SK-N-SH (cell line): ENCODE measurements at regions not wholly inside any gene's neighbourhood (a gene's known extent, or its start where the extent isn't known, plus 50 kb on each side); places are given as distances from the start of the nearest gene placed in this dataset.

Experiments
- CTCF ChIA-PET: fragments of 300-600, 350-600 bp; formaldehyde crosslinking; extraction: SDS; loops from one replicate; lab custom pipeline; 2021; lab: Yijun Ruan, JAX
- POLR2A ChIA-PET: fragments of 350-600 bp; sonication (Branson Sonifier 250); formaldehyde crosslinking; extraction: SDS; loops from one replicate; lab custom pipeline; 2020; ENCODE audit warnings: antibody characterized with exemption, inconsistent platforms; lab: Yijun Ruan, JAX
- DNase-seq: peaks from one replicate; pipeline ENCODE4 v3.0.0; 2012
- H2AFZ ChIP-seq: fragments of 200-600 bp; sonication (generic); 2 replicates; pipeline ENCODE4 v1.8.1; 2016; ENCODE audit warnings: antibody characterized with exemption, mild to moderate bottlenecking, low read depth
- H3F3A ChIP-seq: fragments of 200-600 bp; sonication (generic); replicated peaks from 2 replicates; pipeline ENCODE3; 2016; ENCODE audit warnings: antibody characterized with exemption, mild to moderate bottlenecking; ENCODE audit not compliant: insufficient read depth
- H3K27ac ChIP-seq, 2 experiments: fragments of 200-500 bp in 1 of 2; fragments of 200-600 bp in 1 of 2; sonication (Bioruptor generic) in 1 of 2; sonication (generic), shearing (Covaris generic) in 1 of 2; 2 replicates each; pipeline versions ENCODE4 v1.5.1 to v1.6.1; 2014 to 2016; ENCODE audit warnings: low read depth in 2 of 2, inconsistent platforms in 1 of 2, low read length in 1 of 2, mild to moderate bottlenecking in 1 of 2, mixed read lengths in 1 of 2
- H3K27me3 ChIP-seq: fragments of 200-600 bp; sonication (generic), shearing (Covaris generic); 2 replicates; pipeline ENCODE4 v1.6.1; 2016; ENCODE audit warnings: mixed run types; ENCODE audit not compliant: insufficient read depth
- H3K36me3 ChIP-seq, 2 experiments: fragments of 200-500 bp in 1 of 2; fragments of 200-600 bp in 1 of 2; sonication (Bioruptor generic) in 1 of 2; sonication (generic) in 1 of 2; replicated peaks in 1 of 2; 2 replicates each; pipeline versions ENCODE3 to v1.5.1; 2014 to 2016; ENCODE audit warnings: low read length in 1 of 2, mild to moderate bottlenecking in 1 of 2; ENCODE audit not compliant: insufficient read depth in 2 of 2, control insufficient read depth in 1 of 2
- H3K4me1 ChIP-seq, 2 experiments: fragments of 200-500 bp in 1 of 2; fragments of 200-600 bp in 1 of 2; sonication (Bioruptor generic) in 1 of 2; sonication (generic), shearing (Covaris generic) in 1 of 2; 2 replicates each; pipeline versions ENCODE4 v1.5.1 to v1.6.1; 2014 to 2016; ENCODE audit warnings: low read depth in 1 of 2, low read length in 1 of 2, mixed run types in 1 of 2; ENCODE audit not compliant: insufficient read depth in 2 of 2, control insufficient read depth in 1 of 2
- H3K4me2 ChIP-seq: fragments of 200-600 bp; sonication (generic), shearing (Covaris generic); 2 replicates; pipeline ENCODE4 v1.6.1; 2017; ENCODE audit warnings: mixed run types
- H3K4me3 ChIP-seq, 2 experiments: fragments of 200-500 bp in 1 of 2; fragments of 200-600 bp in 1 of 2; sonication (Bioruptor generic) in 1 of 2; sonication (generic), shearing (Covaris generic) in 1 of 2; 2 replicates each; pipeline versions ENCODE4 v1.5.1 to v1.8.1; 2014 to 2016; ENCODE audit warnings: low read depth in 2 of 2, inconsistent platforms in 1 of 2, low read length in 1 of 2, mild to moderate bottlenecking in 1 of 2, mixed read lengths in 1 of 2, moderate library complexity in 1 of 2
- H3K79me2 ChIP-seq: fragments of 200-600 bp; sonication (generic); 2 replicates; pipeline ENCODE4 v1.8.1; 2017; ENCODE audit warnings: mild to moderate bottlenecking; ENCODE audit not compliant: insufficient read depth
- H3K9ac ChIP-seq: fragments of 200-600 bp; sonication (generic); 2 replicates; pipeline ENCODE4 v1.6.1; 2017; ENCODE audit warnings: mixed run types
- H3K9me2 ChIP-seq: fragments of 200-600 bp; sonication (generic); 2 replicates; pipeline ENCODE4 v1.6.1; 2017; ENCODE audit warnings: mixed run types
- H3K9me3 ChIP-seq: fragments of 200-600 bp; sonication (generic); 2 replicates; pipeline ENCODE4 v1.6.1; 2017; ENCODE audit warnings: mixed run types, mild to moderate bottlenecking, moderate library complexity
- H4K20me1 ChIP-seq: fragments of 200-600 bp; sonication (generic); 2 replicates; pipeline ENCODE4 v1.6.1; 2017; ENCODE audit warnings: mild to moderate bottlenecking, mixed run types; ENCODE audit not compliant: insufficient read depth
- EZH2phosphoT487 ChIP-seq: fragments of 200-600 bp; sonication (generic); IDR thresholded peaks from 2 replicates; pipeline ENCODE4 v1.6.1; 2017; ENCODE audit warnings: low read depth, mixed run types, mild to moderate bottlenecking, antibody characterized with exemption, moderate library complexity, borderline replicate concordance
- FOSL2 ChIP-seq: IDR thresholded peaks from 2 replicates; pipeline ENCODE4 v1.4.0; 2012; ENCODE audit warnings: low read depth, mild to moderate bottlenecking, moderate library complexity, borderline replicate concordance
- FOXJ3 ChIP-seq: sonication (generic); formaldehyde crosslinking; IDR thresholded peaks from 2 replicates; pipeline ENCODE4 v1.5.1; 2020; ENCODE audit warnings: mild to moderate bottlenecking, missing genetic modification reagents
- GABPA ChIP-seq: IDR thresholded peaks from 2 replicates; pipeline ENCODE4 v1.4.0; 2012; ENCODE audit warnings: low read depth, mild to moderate bottlenecking
- GATA2 ChIP-seq: sonication (generic); formaldehyde crosslinking; IDR thresholded peaks from 2 replicates; pipeline ENCODE4 v1.5.0; 2020; ENCODE audit warnings: mild to moderate bottlenecking, missing genetic modification reagents
- JUND ChIP-seq: IDR thresholded peaks from 2 replicates; pipeline ENCODE4 v1.4.0; 2012
- MXI1 ChIP-seq: IDR thresholded peaks from 2 replicates; pipeline ENCODE4 v1.6.1; 2012; ENCODE audit warnings: mild to moderate bottlenecking, low read depth, low read length, improper control_type of control experiment
- NFIC ChIP-seq: IDR thresholded peaks from 2 replicates; pipeline ENCODE4 v1.4.0; 2012; ENCODE audit warnings: borderline replicate concordance
- POLR2AphosphoS5 ChIP-seq: IDR thresholded peaks from 2 replicates; pipeline ENCODE4 v1.6.1; 2012; ENCODE audit warnings: low read depth, low read length
- RAD21 ChIP-seq: IDR thresholded peaks from 2 replicates; pipeline ENCODE4 v1.6.1; 2012; ENCODE audit warnings: mild to moderate bottlenecking, low read length
- RFX5 ChIP-seq: IDR thresholded peaks from 2 replicates; pipeline ENCODE4 v1.6.1; 2012; ENCODE audit warnings: mild to moderate bottlenecking, improper control_type of control experiment, low read length
- RXRA ChIP-seq: IDR thresholded peaks from 2 replicates; pipeline ENCODE4 v1.4.0; 2012; ENCODE audit warnings: low read depth, mild to moderate bottlenecking, borderline replicate concordance
- SMC3 ChIP-seq: IDR thresholded peaks from 2 replicates; pipeline ENCODE4 v1.6.1; 2012; ENCODE audit warnings: low read depth, low read length, improper control_type of control experiment
- TAF1 ChIP-seq: IDR thresholded peaks from 2 replicates; pipeline ENCODE4 v1.6.1; 2012; ENCODE audit warnings: low read depth, mild to moderate bottlenecking, low read length, moderate library complexity, borderline replicate concordance
- YY1 ChIP-seq: IDR thresholded peaks from 2 replicates; pipeline ENCODE4 v1.4.0; 2012; ENCODE audit warnings: low read depth, mild to moderate bottlenecking
- WGBS: methylation state at CpG from one replicate; pipeline ENCODE4 v1.1.6; 2017; ENCODE audit warnings: low lambda C conversion rate; 5-methylcytosine and 5-hydroxymethylcytosine counted together
- TF ChIP-seq, protein P1 (sequence below): fragments of 150-350 bp; IDR thresholded peaks from 2 replicates; pipeline ENCODE4 v1.6.1; 2016; ENCODE audit warnings: mild to moderate bottlenecking, low read depth, low read length
- TF ChIP-seq, protein P2 (sequence below): fragments of 200-600 bp; sonication (generic); IDR thresholded peaks from 2 replicates; pipeline ENCODE4 v1.6.1; 2017; ENCODE audit warnings: antibody characterized with exemption, mild to moderate bottlenecking, moderate library complexity
- TF ChIP-seq, protein P3 (sequence below): IDR thresholded peaks from 2 replicates; pipeline ENCODE4 v1.6.1; 2012; ENCODE audit warnings: mild to moderate bottlenecking, low read depth, low read length, moderate library complexity

DNA sequence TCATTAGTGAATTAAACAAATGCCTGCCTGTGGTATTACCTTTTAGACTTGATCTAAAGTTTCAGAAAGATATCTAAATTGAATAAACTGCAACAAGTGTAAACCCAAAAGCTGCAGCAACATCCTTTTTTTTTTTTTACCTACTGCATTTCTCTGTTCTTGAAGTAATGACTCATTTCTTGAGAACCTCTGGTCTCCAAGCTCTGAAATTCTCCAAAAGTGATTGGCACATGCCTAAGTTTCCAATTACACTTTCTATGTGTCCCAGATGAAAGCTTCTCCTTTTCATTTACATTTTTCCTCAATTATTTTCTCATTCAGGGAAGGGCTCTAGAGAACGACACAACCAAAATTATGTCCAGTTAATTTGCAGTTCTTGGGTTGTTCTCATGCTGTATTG, 435.2 kb upstream of the DCN start:
- ChIA-PET CTCF (no interaction called here), POLR2A (no interaction called here)
- peaks cover 0 to 2% of the 10 kb centered on the region in 2 experiments; a peak in 1 of 4 replicates for H3K4me1 ChIP-seq
- no peaks in the 10 kb centered on the region for H3K27me3 ChIP-seq
- no peak overlapping the region for H3K9ac ChIP-seq
- H4K20me1 ChIP-seq = no peaks in the 10 kb centered on the region
- H3K36me3 ChIP-seq = no peaks in the 10 kb centered on the region
- H3K27ac ChIP-seq = no peak overlapping the region
- TF ChIP-seq FOXJ3 (CRISPR knock-in tag) = no peak
- TF ChIP-seq, protein P1, sequence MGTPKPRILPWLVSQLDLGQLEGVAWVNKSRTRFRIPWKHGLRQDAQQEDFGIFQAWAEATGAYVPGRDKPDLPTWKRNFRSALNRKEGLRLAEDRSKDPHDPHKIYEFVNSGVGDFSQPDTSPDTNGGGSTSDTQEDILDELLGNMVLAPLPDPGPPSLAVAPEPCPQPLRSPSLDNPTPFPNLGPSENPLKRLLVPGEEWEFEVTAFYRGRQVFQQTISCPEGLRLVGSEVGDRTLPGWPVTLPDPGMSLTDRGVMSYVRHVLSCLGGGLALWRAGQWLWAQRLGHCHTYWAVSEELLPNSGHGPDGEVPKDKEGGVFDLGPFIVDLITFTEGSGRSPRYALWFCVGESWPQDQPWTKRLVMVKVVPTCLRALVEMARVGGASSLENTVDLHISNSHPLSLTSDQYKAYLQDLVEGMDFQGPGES = no peak
- no peak for TF ChIP-seq SMC3
- no peak for TF ChIP-seq NFIC
- TF ChIP-seq, all 33 proteins: peak for 0
- WGBS = 50% methylated on average over 1 of the region's 1 CpG
- Histone ChIP-seq H3K4me2 (no peak overlapping the region), H3F3A (no peaks in the 10 kb centered on the region), H3K9me3 (no peaks in the 10 kb centered on the region), H3K4me3 (no peak overlapping the region), H2AFZ (no peak overlapping the region), H3K79me2 (no peaks in the 10 kb centered on the region), H3K9me2 (no peaks in the 10 kb centered on the region)
- no peak for DNase-seq

DNA sequence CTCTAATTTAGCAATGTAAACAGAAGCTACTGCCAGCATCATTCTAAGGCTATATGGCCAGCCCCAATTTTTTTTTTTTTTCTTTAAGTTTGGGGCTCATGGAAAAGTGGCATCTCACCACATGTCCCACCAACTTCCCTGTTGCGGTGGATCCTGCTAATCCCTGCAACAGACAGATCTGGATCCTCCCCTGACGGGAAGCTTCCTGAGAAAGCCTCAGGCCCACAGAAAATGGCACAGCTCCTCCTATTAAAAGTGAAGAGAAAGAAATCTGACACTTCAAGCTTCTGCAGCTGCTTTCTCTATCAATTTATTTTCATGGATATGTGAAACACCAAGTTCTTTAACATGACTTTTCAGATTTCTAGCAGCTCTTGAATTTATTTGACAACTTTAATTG, 433.8 kb upstream of the DCN start:
- no peak for DNase-seq
- Histone ChIP-seq H3F3A (no peaks in the 10 kb centered on the region), H3K9me2 (no peaks in the 10 kb centered on the region), H3K27ac (no peak overlapping the region), H3K27me3 (no peaks in the 10 kb centered on the region), H3K36me3 (no peaks in the 10 kb centered on the region), H4K20me1 (no peaks in the 10 kb centered on the region), H3K4me3 (no peak overlapping the region), H2AFZ (no peak overlapping the region), H3K4me2 (no peak overlapping the region), H3K4me1 (peaks cover 0 to 2% of the 10 kb centered on the region in 2 experiments; a peak in 1 of 4 replicates), H3K9ac (no peak overlapping the region), H3K79me2 (no peaks in the 10 kb centered on the region), H3K9me3 (no peaks in the 10 kb centered on the region)
- WGBS = 74% methylated on average over 2 of the region's 2 CpGs
- POLR2A ChIA-PET = interaction anchor here (0.6 kb wide), 1 partner anchor 527 kb away, joined by 3 read pairs; no protein-coding TSS in a partner anchor
- TF ChIP-seq RFX5 (no peak), MXI1 (no peak), JUND (no peak), FOSL2 (no peak), GATA2 (CRISPR knock-in tag) (no peak), EZH2phosphoT487 (no peak), YY1 (no peak), TAF1 (no peak), GABPA (no peak), RAD21 (no peak), RXRA (no peak), POLR2AphosphoS5 (no peak)
- TF ChIP-seq, protein P2, sequence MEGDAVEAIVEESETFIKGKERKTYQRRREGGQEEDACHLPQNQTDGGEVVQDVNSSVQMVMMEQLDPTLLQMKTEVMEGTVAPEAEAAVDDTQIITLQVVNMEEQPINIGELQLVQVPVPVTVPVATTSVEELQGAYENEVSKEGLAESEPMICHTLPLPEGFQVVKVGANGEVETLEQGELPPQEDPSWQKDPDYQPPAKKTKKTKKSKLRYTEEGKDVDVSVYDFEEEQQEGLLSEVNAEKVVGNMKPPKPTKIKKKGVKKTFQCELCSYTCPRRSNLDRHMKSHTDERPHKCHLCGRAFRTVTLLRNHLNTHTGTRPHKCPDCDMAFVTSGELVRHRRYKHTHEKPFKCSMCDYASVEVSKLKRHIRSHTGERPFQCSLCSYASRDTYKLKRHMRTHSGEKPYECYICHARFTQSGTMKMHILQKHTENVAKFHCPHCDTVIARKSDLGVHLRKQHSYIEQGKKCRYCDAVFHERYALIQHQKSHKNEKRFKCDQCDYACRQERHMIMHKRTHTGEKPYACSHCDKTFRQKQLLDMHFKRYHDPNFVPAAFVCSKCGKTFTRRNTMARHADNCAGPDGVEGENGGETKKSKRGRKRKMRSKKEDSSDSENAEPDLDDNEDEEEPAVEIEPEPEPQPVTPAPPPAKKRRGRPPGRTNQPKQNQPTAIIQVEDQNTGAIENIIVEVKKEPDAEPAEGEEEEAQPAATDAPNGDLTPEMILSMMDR = no peak
- TF ChIP-seq, protein P3, sequence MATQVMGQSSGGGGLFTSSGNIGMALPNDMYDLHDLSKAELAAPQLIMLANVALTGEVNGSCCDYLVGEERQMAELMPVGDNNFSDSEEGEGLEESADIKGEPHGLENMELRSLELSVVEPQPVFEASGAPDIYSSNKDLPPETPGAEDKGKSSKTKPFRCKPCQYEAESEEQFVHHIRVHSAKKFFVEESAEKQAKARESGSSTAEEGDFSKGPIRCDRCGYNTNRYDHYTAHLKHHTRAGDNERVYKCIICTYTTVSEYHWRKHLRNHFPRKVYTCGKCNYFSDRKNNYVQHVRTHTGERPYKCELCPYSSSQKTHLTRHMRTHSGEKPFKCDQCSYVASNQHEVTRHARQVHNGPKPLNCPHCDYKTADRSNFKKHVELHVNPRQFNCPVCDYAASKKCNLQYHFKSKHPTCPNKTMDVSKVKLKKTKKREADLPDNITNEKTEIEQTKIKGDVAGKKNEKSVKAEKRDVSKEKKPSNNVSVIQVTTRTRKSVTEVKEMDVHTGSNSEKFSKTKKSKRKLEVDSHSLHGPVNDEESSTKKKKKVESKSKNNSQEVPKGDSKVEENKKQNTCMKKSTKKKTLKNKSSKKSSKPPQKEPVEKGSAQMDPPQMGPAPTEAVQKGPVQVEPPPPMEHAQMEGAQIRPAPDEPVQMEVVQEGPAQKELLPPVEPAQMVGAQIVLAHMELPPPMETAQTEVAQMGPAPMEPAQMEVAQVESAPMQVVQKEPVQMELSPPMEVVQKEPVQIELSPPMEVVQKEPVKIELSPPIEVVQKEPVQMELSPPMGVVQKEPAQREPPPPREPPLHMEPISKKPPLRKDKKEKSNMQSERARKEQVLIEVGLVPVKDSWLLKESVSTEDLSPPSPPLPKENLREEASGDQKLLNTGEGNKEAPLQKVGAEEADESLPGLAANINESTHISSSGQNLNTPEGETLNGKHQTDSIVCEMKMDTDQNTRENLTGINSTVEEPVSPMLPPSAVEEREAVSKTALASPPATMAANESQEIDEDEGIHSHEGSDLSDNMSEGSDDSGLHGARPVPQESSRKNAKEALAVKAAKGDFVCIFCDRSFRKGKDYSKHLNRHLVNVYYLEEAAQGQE = no peak
- CTCF ChIA-PET = no interaction called here
